NCI-H510A treated with DMSO at 0.1 percent for 48 hours (cell line): ENCODE measurements at regions not wholly inside any gene's neighbourhood (a gene's known extent, or its start where the extent isn't known, plus 50 kb on each side); places are given as distances from the start of the nearest gene placed in this dataset.

Experiments
- DNase-seq: peaks from one replicate; lab custom pipeline; 2025; lab: John Stamatoyannopoulos, UW

GRCh38 chr20:11581271-11581670 is 336.4 kb upstream of the BTBD3 start:
- no peak for DNase-seq

- DNase-seq = no peak
Measured at GRCh38 chr20:11582060-11582459, 335.6 kb upstream of the BTBD3 start.

- peak; percentile 72 for DNase-seq
Measured at GRCh38 chr20:11585752-11586352, 331.8 kb upstream of the BTBD3 start.

GRCh38 chr20:11588875-11589274 is 328.8 kb upstream of the BTBD3 start:
- no peak for DNase-seq

GRCh38 chr20:11591965-11592364 is 325.7 kb upstream of the BTBD3 start:
- no peak for DNase-seq

GRCh38 chr20:11604339-11604738 is 313.4 kb upstream of the BTBD3 start:
- DNase-seq = no peak

- DNase-seq = no peak
Measured at GRCh38 chr20:11607047-11607446, 310.6 kb upstream of the BTBD3 start.

- DNase-seq = no peak
Measured at GRCh38 chr20:11608736-11609135, 309.0 kb upstream of the BTBD3 start.

- no peak for DNase-seq
Measured at GRCh38 chr20:11624704-11625103, 293.0 kb upstream of the BTBD3 start.

GRCh38 chr20:11626551-11626950 is 291.1 kb upstream of the BTBD3 start:
- no peak for DNase-seq

- no peak for DNase-seq
Measured at GRCh38 chr20:11642866-11643265, 274.8 kb upstream of the BTBD3 start.

- DNase-seq = no peak
Measured at GRCh38 chr20:11646359-11646758, 271.3 kb upstream of the BTBD3 start.

GRCh38 chr20:11650566-11650965 is 267.1 kb upstream of the BTBD3 start:
- no peak for DNase-seq

GRCh38 chr20:11651138-11651537 is 266.6 kb upstream of the BTBD3 start:
- no peak for DNase-seq

GRCh38 chr20:11651647-11652046 is 266.0 kb upstream of the BTBD3 start:
- DNase-seq = no peak

- DNase-seq = no peak
Measured at GRCh38 chr20:11652128-11652527, 265.6 kb upstream of the BTBD3 start.

- no peak for DNase-seq
Measured at GRCh38 chr20:11654766-11655165, 262.9 kb upstream of the BTBD3 start.

GRCh38 chr20:11660673-11661072 is 257.0 kb upstream of the BTBD3 start:
- no peak for DNase-seq

- DNase-seq = no peak
Measured at GRCh38 chr20:11671015-11671511, 246.6 kb upstream of the BTBD3 start.

- DNase-seq = no peak
Measured at GRCh38 chr20:11672959-11673358, 244.7 kb upstream of the BTBD3 start.

- no peak for DNase-seq
Measured at GRCh38 chr20:11675920-11676629, 241.6 kb upstream of the BTBD3 start.

- peak; percentile 75 for DNase-seq
Measured at GRCh38 chr20:11676630-11677287, 240.9 kb upstream of the BTBD3 start.

- DNase-seq = no peak
Measured at GRCh38 chr20:11677428-11677827, 240.3 kb upstream of the BTBD3 start.
